ENCODE measurements at regions not wholly inside any gene's neighbourhood (a gene's known extent, or its start where the extent isn't known, plus 50 kb on each side); places are given as distances from the start of the nearest gene placed in this dataset.
A peak's percentile ranks its signal among the peaks of the same experiment; 100 is the strongest.

DNA sequence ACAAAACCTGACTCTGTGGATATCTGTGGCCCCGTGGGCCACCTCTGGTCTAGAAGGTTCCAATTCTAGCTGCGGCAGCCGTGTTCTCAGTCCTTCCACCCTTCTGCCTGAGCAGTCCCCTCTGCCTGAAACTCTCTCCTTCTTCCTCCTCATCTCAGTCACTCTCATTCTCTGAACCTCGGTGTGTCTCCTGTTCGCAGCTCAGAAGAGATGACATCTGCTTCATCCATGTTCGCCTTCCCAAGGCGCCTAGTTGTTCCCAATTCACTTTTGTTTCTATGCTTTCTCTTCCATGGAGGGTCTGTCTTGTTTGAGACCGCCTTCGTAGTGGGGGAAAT lies 95.5 kb downstream of the CEBPB start:
- H3K36me3 ChIP-seq: no peaks in the 10 kb centered on the region
- intact Hi-C loops (cut with DNase I): loop anchor here in 1 of 3 donors (10.0 kb wide), 1 partner anchor 91 kb away; the partner anchor contains the start of gene CEBPB
- 79 to 85% methylated on average over 9 of the region's 9 CpGs for WGBS, 2 donors
- no peak for FAIRE-seq
- TF ChIP-seq, protein P1, sequence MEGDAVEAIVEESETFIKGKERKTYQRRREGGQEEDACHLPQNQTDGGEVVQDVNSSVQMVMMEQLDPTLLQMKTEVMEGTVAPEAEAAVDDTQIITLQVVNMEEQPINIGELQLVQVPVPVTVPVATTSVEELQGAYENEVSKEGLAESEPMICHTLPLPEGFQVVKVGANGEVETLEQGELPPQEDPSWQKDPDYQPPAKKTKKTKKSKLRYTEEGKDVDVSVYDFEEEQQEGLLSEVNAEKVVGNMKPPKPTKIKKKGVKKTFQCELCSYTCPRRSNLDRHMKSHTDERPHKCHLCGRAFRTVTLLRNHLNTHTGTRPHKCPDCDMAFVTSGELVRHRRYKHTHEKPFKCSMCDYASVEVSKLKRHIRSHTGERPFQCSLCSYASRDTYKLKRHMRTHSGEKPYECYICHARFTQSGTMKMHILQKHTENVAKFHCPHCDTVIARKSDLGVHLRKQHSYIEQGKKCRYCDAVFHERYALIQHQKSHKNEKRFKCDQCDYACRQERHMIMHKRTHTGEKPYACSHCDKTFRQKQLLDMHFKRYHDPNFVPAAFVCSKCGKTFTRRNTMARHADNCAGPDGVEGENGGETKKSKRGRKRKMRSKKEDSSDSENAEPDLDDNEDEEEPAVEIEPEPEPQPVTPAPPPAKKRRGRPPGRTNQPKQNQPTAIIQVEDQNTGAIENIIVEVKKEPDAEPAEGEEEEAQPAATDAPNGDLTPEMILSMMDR (IDR thresholded peaks at IDR 0.05): no peak
- no peaks in the 10 kb centered on the region for H3K9me3 ChIP-seq
- H3K27me3 ChIP-seq: no peaks in the 10 kb centered on the region
- peaks cover 0 to 9% (median 0%) of the 10 kb centered on the region in 3 donors for H3K4me1 ChIP-seq
- DNase-seq: no peak
- H3K27ac ChIP-seq: peak overlapping the region in 2 of 4 donors; percentile 23 to 50
- ATAC-seq: no peak
- H3K4me3 ChIP-seq: no peak overlapping the region

DNA sequence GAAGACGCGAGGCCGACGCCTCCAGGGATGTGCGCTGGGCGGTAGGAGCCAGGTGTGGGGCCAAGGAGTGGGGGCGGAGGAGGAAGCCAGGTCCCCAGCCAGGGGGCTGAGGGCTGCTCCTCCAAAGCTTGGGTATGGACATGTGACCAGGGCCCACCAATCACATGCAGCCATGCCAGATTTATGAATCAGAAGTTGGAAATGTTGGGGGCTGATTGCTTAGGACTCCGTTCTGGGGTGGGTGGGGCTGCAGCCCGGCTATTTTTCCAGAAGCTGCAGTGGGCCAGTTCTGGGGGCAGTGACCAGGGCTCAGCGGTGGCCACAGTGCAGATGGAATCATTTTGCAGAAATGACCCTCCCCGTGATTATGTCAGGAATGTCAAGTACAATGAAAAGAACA lies 96.0 kb downstream of the CEBPB start:
- no peak overlapping the region for H3K4me3 ChIP-seq
- no peaks in the 10 kb centered on the region for H3K27me3 ChIP-seq
- FAIRE-seq: no peak
- no peaks in the 10 kb centered on the region for H3K36me3 ChIP-seq
- ATAC-seq: peak in 3 of 4 donors; percentile 6 to 20 (median 8)
- intact Hi-C loops (cut with DNase I): loop anchor here in 1 of 3 donors (10.0 kb wide), 1 partner anchor 92 kb away; the partner anchor contains the start of gene CEBPB
- peak in 1 of 6 donors; percentile 21 for DNase-seq
- no peaks in the 10 kb centered on the region for H3K9me3 ChIP-seq
- H3K4me1 ChIP-seq: peaks cover 0 to 9% (median 0%) of the 10 kb centered on the region in 3 donors
- peak overlapping the region in 2 of 4 donors; percentile 23 to 50 for H3K27ac ChIP-seq
- TF ChIP-seq, protein P1 (IDR thresholded peaks at IDR 0.05): no peak
- 77 to 78% methylated on average over 11 of the region's 11 CpGs for WGBS, 2 donors

DNA sequence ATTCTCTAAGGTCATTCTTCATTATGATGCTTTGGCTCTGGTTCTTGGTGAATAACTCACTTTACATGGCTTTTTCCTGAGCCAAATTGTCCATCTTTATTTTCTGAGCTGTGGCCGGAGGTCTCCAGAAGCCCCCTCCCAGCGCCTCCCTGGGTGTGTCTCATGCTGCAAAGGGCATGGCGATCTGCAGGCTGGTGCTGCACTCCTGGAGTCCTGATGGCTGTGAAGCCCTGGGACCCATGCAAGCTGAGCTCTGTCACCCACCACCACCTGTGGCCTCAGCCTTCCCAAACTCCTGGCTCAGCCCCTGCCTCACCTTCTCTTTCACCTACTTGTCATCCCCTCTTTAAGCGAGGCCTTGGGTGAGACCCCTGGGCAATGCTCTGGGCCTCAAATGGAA lies 96.9 kb downstream of the CEBPB start:
- Histone ChIP-seq H3K27me3 (no peaks in the 10 kb centered on the region), H3K36me3 (no peaks in the 10 kb centered on the region), H3K9me3 (no peaks in the 10 kb centered on the region), H3K4me1 (peaks cover 0 to 16% (median 0%) of the 10 kb centered on the region in 3 donors), H3K4me3 (no peak overlapping the region), H3K27ac (no peak overlapping the region)
- WGBS, 2 donors: 83% methylated on average over 4 of the region's 4 CpGs
- ATAC-seq (no peak), DNase-seq (peak in 1 of 6 donors; percentile 15), FAIRE-seq (no peak)
- TF ChIP-seq, protein P1 (IDR thresholded peaks at IDR 0.05): no peak
- intact Hi-C loops (cut with DNase I): loop anchor here in 1 of 3 donors (10.0 kb wide), 1 partner anchor 93 kb away; the partner anchor contains the start of gene CEBPB

DNA sequence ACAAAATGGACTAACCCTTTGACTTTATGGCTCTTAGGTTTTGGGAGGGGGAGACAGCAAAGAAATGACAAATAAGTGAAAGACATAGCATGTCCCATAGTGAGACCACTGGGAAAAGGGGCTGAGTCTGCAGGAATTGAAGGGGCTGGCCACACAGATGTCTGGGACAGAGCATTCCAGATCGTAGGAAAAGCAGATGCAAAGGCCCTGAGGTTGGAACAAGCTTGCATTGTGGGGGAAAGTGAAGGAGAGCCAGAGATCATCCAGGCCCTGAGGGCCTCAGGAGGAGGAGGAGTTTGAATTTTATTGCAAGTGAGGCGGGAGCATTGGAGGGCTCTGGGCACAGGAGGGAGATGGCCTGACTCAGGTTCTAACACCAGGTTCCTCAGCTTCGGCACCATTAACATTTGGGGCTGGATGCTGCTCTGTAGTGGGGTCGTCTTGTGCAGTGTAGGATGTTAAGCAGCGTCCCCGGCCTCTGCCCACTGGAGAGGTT lies 97.5 kb downstream of the CEBPB start:
- TF ChIP-seq, protein P1 (IDR thresholded peaks at IDR 0.05): no peak
- FAIRE-seq: no peak
- Histone ChIP-seq H3K27me3 (no peaks in the 10 kb centered on the region), H3K9me3 (no peaks in the 10 kb centered on the region), H3K4me1 (peaks cover 0 to 20% (median 0%) of the 10 kb centered on the region in 3 donors), H3K27ac (no peak overlapping the region), H3K36me3 (no peaks in the 10 kb centered on the region), H3K4me3 (no peak overlapping the region)
- no peak for DNase-seq
- intact Hi-C loops (cut with DNase I): loop anchor here in 1 of 3 donors (10.0 kb wide), 1 partner anchor 93 kb away; the partner anchor contains the start of gene CEBPB
- WGBS, 2 donors: 79 to 90% methylated on average over 6 of the region's 6 CpGs
- ATAC-seq: no peak

DNA sequence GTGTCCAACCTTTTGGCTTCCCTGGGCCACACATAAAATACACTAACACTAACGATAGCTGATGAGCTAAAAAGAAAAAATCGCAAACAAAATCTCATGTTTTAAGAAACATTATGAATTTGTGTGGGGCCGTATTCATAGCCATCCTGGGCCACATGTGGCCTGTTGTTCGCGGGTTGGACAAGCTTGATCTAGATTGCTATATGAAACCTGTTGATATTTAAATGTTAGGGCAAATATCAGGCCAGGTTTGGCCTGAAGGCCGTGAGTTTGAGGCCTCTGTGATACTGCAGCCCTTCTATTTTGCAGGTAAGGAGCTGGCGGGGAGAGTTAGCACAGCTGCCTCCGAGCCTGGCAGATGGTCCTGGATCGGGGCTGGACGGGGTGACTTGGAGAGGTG lies 99.0 kb downstream of the CEBPB start:
- no peak overlapping the region for H3K4me3 ChIP-seq
- H3K4me1 ChIP-seq: peaks cover 0 to 13% (median 0%) of the 10 kb centered on the region in 3 donors
- intact Hi-C loops (cut with DNase I): loop anchor here in 1 of 3 donors (10.0 kb wide), 1 partner anchor 95 kb away; the partner anchor contains the start of gene CEBPB
- WGBS, 2 donors: 87 to 90% methylated on average over 10 of the region's 10 CpGs
- TF ChIP-seq, protein P1 (IDR thresholded peaks at IDR 0.05): no peak
- H3K27me3 ChIP-seq: no peaks in the 10 kb centered on the region
- FAIRE-seq (no peak), DNase-seq (peak in 1 of 6 donors; percentile 22), ATAC-seq (no peak)
- no peaks in the 10 kb centered on the region for H3K36me3 ChIP-seq
- no peak overlapping the region for H3K27ac ChIP-seq
- no peaks in the 10 kb centered on the region for H3K9me3 ChIP-seq

Measured in pancreas (tissue), 10 donors.